ENCODE measurements at regions not wholly inside any gene's neighbourhood (a gene's known extent, or its start where the extent isn't known, plus 50 kb on each side); places are given as distances from the start of the nearest gene placed in this dataset.

GRCh38 chr20:50286609-50287008, 96.0 kb downstream of the CEBPB start:
- DNase-seq = no peak

GRCh38 chr20:50287512-50287911, 96.9 kb downstream of the CEBPB start:
- DNase-seq = no peak

DNA sequence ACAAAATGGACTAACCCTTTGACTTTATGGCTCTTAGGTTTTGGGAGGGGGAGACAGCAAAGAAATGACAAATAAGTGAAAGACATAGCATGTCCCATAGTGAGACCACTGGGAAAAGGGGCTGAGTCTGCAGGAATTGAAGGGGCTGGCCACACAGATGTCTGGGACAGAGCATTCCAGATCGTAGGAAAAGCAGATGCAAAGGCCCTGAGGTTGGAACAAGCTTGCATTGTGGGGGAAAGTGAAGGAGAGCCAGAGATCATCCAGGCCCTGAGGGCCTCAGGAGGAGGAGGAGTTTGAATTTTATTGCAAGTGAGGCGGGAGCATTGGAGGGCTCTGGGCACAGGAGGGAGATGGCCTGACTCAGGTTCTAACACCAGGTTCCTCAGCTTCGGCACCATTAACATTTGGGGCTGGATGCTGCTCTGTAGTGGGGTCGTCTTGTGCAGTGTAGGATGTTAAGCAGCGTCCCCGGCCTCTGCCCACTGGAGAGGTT, 97.5 kb downstream of the CEBPB start:
- no peak for DNase-seq

GRCh38 chr20:50289581-50289980, 99.0 kb downstream of the CEBPB start:
- no peak for DNase-seq

DNA sequence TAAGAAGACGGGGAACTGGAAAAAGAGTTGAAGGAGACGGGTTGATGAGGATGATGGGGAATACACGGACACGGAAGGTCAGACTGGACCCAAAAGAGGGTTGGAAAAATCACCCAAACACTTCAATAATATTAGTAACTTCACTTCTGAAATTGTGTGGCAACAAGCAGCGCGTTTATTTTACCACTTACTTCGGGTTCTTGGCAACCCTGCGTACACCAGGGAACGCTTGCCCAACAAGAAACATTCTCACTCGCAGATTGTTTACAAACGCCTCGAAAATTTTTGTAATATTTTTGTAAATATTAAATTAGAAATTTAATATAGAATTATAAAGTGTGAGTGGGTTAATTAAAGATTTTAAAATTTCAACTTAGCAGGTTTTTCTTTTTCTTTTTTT, 99.5 kb downstream of the CEBPB start:
- DNase-seq = no peak

DNA sequence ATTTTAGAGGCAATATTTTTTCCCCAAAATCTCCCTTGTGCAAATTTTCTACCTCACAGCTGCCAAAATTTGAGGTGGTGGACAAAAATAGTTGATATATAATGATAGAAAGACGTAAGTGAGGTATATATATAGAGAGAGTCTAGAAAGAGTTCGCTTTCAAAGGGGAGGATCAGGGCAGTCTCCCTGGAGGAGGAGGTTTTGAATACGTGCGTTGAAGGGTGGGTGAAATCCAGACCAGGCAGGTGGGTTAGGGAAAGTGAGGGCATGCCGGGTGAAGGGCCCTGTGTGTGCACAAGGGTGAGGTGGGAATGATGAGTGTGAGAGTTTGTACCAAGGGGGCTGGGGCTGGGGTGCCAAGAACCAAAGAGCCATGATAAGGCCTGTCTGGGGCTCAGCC, 100.2 kb downstream of the CEBPB start:
- no peak for DNase-seq

- DNase-seq = no peak
These were observed 100.8 kb downstream of the CEBPB start for GRCh38 chr20:50291254-50292078.

DNA sequence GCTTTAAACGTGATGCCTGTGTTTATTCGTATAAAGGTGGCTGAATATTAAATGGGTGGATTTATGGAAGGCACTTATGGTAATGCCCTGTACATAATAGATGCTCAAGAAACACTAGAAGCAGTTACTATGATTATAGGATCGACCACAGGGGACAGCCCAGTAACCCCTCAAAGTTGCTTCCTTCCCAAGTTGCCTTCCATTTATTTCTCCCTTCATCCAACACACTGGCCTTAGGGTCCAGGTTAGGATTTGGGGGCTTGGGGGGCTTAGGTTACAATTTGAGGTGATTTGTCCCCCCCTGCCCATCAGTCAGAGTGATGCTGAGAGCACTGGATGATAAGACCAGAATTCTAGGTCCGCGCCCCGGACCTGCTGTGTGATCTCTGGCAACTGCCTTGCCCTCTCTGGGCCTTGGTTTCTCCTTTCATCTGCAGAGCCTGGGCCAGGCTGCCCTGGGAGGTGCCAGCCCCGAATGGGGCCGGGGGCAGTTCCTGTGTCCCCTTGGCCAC, 101.5 kb downstream of the CEBPB start:
- DNase-seq = no peak

DNA sequence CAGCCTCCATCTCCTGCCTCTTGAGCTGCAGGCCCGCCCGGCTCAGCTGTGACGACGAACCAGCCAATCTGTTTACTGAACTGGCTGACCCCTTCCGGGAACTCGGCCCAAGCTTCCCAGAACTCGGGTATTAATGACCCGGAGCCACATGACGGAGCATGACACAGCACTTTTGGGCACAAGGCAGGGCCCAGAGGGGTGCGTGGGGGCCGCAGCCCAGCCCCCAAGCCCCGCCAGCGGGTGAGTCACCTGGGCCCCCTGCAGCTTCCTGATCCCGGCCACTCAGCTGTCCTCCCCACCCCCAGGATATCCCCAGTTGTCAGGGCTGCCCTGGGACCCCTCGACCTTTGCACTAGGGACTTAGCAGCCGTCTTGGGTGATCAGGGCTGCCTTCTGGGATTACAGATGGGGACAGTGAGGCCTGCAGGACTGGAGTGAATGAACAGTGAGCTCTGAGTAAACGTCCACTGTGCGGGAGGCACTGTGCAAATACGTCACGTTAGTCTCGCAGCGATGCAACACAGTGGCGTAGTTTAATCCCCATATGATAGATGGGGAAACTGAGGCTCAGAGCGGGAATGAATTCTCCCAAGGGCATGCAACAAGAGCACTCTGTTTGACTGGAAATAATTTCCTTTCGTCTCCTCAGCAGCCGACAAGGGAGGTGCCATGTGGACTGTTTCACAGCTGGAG, 102.1 kb downstream of the CEBPB start:
- no peak for DNase-seq

DNA sequence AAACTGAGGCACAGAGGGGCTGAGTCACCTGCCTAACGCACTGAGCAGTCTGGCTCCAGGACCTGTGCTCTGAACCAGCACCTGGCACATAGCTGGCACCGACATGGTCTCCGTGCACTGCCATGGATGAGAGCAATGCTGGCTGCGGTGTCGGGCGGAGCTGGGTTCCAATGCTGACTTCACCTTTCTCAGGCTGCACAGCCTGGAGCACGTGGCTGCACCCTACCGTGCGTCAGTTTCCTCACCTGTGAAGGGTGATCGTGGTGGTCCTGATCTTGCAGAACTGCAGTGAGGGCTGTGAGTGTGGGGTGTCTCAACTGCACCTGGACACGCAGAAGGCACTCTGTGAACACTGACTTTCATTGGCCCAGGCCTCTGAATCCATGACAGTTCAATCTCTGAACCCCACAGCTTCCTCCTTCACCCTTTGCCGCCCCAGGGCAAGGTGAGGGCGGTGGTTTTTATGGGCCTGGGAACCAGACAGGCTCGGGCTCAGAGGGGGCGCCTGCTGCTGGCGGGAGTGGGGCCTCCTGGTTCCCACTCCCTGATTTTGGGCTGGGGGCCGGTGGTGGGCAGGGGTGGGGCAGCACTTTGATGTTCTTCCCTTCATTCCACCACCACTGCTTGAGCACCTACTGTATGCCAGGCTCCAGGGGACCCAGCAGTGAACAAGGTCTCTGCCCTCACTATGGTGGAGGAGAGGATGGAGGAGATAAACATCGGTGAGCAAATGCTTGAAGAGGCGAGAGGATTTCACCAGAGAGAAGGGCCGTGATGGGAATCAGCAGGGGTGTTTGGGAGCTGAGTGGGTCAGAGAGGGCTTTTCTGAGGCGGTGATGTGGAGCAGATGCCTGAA, 102.9 kb downstream of the CEBPB start:
- DNase-seq = no peak

DNA sequence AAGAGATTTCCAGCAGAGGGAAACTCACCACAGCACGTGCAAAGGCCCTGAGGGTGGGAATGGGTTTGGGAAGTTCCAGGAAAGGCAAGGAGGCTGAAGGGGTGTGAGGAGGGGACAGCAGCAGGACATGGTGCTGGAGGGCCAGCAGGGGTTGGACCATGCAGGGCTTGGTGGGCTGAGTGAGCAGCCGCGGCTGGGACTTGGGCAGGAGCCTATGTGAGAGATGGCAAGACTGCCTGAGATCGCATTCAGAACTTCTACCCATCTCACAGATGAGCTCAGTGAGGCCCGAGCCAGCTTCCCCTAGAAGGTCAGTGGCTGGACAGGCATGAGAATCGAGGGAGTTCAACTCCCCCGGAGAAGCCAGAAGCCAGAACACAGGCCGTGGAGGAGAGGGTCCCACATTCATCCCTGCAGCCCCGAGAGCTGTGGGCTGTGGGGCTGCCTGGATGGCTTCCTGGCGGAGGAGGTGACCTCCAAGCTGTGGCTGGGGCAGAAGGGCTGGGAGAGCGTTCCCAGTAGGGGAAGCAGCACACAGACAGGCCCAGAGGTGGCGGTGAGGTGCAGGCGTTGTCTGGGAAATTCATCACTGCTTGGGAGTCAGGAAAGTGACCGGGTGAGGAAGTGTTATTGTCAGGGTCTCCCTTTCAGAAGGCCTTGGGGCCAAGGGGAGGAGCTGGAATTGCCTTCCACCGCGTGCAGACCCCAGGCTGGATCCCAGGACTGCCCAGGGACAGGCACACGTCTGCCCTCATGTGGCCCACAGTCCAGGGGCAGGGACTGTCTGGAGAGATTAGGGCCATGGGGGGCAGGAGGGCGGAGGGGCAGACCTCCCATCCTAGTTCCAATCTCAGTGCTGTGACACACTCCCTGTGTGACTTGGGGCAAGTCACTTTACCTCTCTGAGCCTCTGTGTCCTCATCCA, 103.8 kb downstream of the CEBPB start:
- no peak for DNase-seq

- no peak for DNase-seq
These were observed 104.7 kb downstream of the CEBPB start for GRCh38 chr20:50295345-50295744.

DNA sequence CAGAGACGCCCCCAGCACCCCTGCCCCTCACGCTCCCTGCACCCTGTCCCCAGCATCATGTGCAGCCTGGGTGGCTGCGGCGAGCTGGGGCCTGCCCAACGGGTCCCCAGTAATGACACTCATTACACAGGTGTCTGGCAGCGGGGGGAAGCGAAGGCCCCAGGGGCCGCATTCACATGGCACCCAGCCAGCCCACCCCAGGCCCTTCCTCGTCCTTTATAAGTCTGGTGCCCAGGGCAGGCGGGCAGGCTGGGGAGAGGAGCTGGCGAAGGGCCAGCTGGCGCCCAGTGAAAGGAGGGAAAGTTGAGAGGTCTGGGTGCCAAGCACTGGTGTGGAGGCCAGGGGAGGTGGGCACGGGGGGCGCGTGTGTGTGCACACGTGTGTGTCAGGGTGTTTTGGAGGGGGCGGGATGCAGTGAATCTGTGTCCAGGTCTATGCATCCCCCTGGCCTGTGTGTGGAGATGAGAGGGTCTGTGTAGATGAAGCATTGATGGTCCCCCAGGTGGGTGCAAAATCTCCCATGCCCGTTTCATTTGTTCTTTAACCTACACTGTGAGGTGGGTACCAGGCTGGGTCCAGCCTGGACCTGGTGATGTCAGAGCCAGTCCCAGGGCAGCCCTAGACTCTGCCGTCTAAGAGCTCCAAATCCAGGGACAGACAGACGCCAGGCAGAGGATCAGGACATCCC, 105.3 kb downstream of the CEBPB start:
- DNase-seq = no peak

DNA sequence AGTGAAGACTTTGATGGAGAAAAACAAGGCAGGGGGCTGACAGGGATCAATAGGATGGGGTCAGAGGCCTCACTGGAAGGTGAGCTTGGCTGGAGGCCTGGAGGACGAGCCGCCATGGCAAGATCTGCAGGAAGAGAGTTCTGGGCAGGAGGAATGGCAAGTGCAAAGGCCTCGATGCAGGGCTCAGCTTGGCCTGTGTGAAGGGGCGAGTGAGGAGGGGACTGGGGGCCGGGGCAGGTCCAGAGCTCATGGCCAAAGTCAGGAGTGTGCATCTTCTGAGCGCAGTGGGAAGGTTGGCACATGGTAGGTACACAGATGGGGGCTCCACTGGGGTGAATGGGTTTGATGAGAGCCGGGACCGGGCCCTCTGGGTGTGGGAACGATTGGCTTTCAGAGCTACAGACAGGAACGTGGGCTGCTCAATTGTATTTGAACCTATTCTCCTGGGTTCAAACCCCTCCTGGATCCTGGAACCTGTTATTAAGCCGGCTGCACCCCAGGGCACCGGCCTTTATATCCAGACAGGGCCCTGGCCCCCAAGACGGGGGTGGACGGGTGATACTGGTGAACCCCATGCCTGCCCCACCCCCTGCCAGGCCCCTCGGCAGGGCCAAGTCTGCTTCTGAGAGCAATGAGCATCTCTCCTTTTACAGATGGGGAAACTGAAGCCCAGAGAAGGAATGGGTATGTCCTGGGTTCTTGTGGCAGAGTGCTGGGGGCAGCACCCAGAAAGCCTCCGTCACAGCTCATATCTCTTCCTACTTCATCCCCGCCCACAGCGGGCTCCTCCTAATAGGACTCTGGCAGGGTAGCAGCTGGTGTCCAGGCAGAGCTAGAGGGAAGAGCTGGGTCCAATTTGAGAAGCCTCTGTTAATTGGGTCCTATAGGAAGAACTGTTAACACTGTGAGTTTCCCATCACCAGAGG, 106.1 kb downstream of the CEBPB start:
- no peak for DNase-seq

- no peak for DNase-seq
These were observed 107.1 kb downstream of the CEBPB start for GRCh38 chr20:50297498-50298376.

GRCh38 chr20:50298554-50299324, 108.1 kb downstream of the CEBPB start:
- no peak for DNase-seq

DNA sequence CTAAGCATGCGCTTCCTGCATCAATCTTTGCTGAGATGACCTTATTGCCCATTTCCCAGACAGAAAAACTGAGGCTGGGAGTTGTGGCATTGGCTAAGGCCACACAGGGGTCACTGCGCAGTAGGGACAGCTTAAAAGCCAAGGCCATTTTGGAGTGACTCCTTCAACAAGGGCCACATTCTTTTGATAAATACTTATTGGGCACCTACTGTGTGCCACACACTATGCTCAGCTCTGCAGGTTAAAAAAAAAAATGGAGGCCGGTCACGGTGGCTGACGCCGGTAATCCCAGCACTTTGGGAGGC, 108.6 kb downstream of the CEBPB start:
- no peak for DNase-seq

- no peak for DNase-seq
These were observed 110.5 kb downstream of the CEBPB start for GRCh38 chr20:50301165-50301564.

DNA sequence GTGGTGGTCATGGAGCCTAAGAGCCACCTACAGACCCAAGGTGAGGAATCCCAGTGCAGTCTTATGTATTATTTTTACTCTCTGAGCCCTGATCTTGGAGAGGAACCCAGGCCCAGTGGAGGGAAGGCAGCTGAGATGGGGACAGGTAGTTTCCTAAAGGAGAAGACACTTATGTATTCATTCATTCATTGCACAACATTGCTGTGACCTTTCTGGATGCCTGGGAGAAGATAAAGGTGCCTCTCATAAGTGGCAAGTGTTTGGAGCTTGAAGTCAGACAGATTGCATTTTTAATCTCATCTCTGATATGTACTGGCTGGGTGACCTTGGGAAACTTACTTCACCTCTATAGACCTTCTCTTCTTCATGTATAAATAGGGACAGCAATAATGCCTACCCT, 111.1 kb downstream of the CEBPB start:
- no peak for DNase-seq

Data from NCI-H510A treated with DMSO at 0.1 percent for 48 hours (cell line).